Smooth muscle cell (in vitro differentiated cells): ENCODE measurements at regions not wholly inside any gene's neighbourhood (a gene's known extent, or its start where the extent isn't known, plus 50 kb on each side); places are given as distances from the start of the nearest gene placed in this dataset. TPM values are rescaled to one million over a fixed set of nuclear protein-coding genes. Genes with fewer than 3 reads are reported as not detected.

Experiments
- DNase-seq: peaks from one replicate; lab custom pipeline; 2025; ENCODE audit not compliant: unreplicated experiment; lab: John Stamatoyannopoulos, UW
- H2AFZ ChIP-seq: fragments of 200-600 bp; sonication (generic); 2 replicates; pipeline ENCODE4 v1.6.0; 2016; ENCODE audit warnings: antibody characterized with exemption, low read depth, mild to moderate bottlenecking
- H3F3A ChIP-seq: fragments of 200-600 bp; sonication (generic); 2 replicates; pipeline ENCODE4 v1.6.0; 2017; ENCODE audit warnings: antibody characterized with exemption, low read depth
- H3K27ac ChIP-seq: fragments of 200-600 bp; sonication (generic); 2 replicates; pipeline ENCODE4 v1.5.1; 2016; ENCODE audit warnings: low read depth, mild to moderate bottlenecking
- H3K27me3 ChIP-seq: fragments of 200-600 bp; sonication (generic); 2 replicates; pipeline ENCODE4 v1.6.1; 2016; ENCODE audit warnings: low read depth, mild to moderate bottlenecking
- H3K36me3 ChIP-seq: fragments of 200-600 bp; sonication (generic); 2 replicates; pipeline ENCODE4 v1.5.1; 2016; ENCODE audit warnings: low read depth
- H3K4me1 ChIP-seq: fragments of 200-600 bp; sonication (generic); 2 replicates; pipeline ENCODE4 v1.5.1; 2016; ENCODE audit warnings: low read depth
- H3K4me2 ChIP-seq: fragments of 200-600 bp; sonication (generic); 2 replicates; pipeline ENCODE4 v1.6.0; 2016; ENCODE audit warnings: mild to moderate bottlenecking
- H3K4me3 ChIP-seq: fragments of 200-600 bp; sonication (generic); 2 replicates; pipeline ENCODE4 v1.5.1; 2016; ENCODE audit warnings: mild to moderate bottlenecking
- H3K79me2 ChIP-seq: fragments of 200-600 bp; sonication (generic); 2 replicates; pipeline ENCODE4 v1.6.0; 2016; ENCODE audit warnings: low read depth, mild to moderate bottlenecking
- H3K9ac ChIP-seq: fragments of 200-600 bp; sonication (generic); 2 replicates; pipeline ENCODE4 v1.6.0; 2016; ENCODE audit warnings: low read depth
- H3K9me3 ChIP-seq: fragments of 200-600 bp; sonication (generic); replicated peaks from 2 replicates; pipeline ENCODE4 v1.5.1; 2016; ENCODE audit warnings: low read depth
- H4K20me1 ChIP-seq: fragments of 200-600 bp; sonication (generic); 2 replicates; pipeline ENCODE4 v1.6.0; 2016; ENCODE audit warnings: low read depth
- CTCF ChIP-seq: fragments of 200-600 bp; sonication (generic); IDR thresholded peaks from 2 replicates; pipeline ENCODE4 v1.5.1; 2017; ENCODE audit warnings: borderline replicate concordance, mild to moderate bottlenecking, antibody characterized with exemption; ENCODE audit not compliant: insufficient read depth, poor library complexity, severe bottlenecking
- WGBS: methylation state at CpG from one replicate; pipeline ENCODE4 v1.1.7; 2016; ENCODE audit warnings: low lambda C conversion rate; 5-methylcytosine and 5-hydroxymethylcytosine counted together
- small RNA-seq: library from RNA; depleted of rRNA; stranded (forward); fragments of <200 nt; gene quantifications from one replicate; pipeline ENCODE3, GENCODE V24; 2014

GRCh38 chr4:8921465-8921864 lies 49.8 kb upstream of the HMX1 start:
- H3K27ac ChIP-seq: no peak overlapping the region
- WGBS: 87% methylated on average over 3 of the region's 3 CpGs
- DNase-seq: no peak
- H3K9me3 ChIP-seq: peaks cover 4% of the 10 kb centered on the region
- peaks cover 5% of the 10 kb centered on the region for H3K27me3 ChIP-seq
- no peaks in the 10 kb centered on the region for H3K36me3 ChIP-seq
- H3F3A ChIP-seq: no peaks in the 10 kb centered on the region
- no peaks in the 10 kb centered on the region for H3K79me2 ChIP-seq
- H3K4me1 ChIP-seq: no peaks in the 10 kb centered on the region
- no peak overlapping the region for H3K4me2 ChIP-seq
- no peak overlapping the region for H3K9ac ChIP-seq
- H3K4me3 ChIP-seq: no peak overlapping the region
- H2AFZ ChIP-seq: no peak overlapping the region
- TF ChIP-seq CTCF: no peak
- H4K20me1 ChIP-seq: no peaks in the 10 kb centered on the region

Small RNA genes lying in the stretch of these regions (small RNA-seq; reads per million reads assigned to genes)
- not detected for gene SNRPCP16
